ENCODE measurements at regions not wholly inside any gene's neighbourhood (a gene's known extent, or its start where the extent isn't known, plus 50 kb on each side); places are given as distances from the start of the nearest gene placed in this dataset.

DNA sequence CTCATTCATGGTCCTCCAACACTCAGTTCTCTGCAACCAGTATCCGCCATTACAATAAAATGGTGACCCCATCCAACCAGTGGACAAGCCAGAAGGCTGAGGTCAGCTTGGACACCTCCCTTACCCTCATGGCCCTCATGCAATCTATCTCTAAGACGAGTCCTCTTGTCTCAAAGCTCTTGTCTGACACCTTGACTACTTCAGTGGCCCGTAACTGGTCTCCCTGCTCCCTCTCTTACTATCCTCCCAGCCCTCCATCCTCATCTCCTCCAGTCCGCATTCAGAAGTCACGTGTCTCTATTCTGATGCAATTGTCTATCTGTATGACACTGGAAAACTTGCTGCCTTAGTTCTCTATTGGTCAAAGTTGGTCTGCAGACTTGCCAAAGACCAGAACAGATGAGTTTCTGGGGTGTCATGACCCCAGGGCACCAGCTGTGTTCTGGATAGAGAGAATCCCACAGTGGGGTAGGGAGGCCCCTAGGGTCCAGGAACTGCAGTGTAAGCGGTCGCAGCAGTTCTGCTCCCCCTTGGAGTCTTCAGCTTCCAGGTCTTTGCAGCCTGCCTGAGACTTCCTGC is 59.6 kb upstream of the RNF24 start:
- H3K4me1 ChIP-seq: no peaks in the 10 kb centered on the region
- intact Hi-C loops (cut with DNase I; ENCODE audit: low total_unique reads): loop anchor here (2.0 kb wide), 1 partner anchor 184 kb away; no protein-coding TSS in a partner anchor
- H3K27me3 ChIP-seq: no peaks in the 10 kb centered on the region
- no peak for DNase-seq (ENCODE audit: low spot score in 2 of 2)
- TF ChIP-seq POLR2A (IDR thresholded peaks at IDR 0.05): no peak
- TF ChIP-seq, protein P1, sequence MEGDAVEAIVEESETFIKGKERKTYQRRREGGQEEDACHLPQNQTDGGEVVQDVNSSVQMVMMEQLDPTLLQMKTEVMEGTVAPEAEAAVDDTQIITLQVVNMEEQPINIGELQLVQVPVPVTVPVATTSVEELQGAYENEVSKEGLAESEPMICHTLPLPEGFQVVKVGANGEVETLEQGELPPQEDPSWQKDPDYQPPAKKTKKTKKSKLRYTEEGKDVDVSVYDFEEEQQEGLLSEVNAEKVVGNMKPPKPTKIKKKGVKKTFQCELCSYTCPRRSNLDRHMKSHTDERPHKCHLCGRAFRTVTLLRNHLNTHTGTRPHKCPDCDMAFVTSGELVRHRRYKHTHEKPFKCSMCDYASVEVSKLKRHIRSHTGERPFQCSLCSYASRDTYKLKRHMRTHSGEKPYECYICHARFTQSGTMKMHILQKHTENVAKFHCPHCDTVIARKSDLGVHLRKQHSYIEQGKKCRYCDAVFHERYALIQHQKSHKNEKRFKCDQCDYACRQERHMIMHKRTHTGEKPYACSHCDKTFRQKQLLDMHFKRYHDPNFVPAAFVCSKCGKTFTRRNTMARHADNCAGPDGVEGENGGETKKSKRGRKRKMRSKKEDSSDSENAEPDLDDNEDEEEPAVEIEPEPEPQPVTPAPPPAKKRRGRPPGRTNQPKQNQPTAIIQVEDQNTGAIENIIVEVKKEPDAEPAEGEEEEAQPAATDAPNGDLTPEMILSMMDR (IDR thresholded peaks at IDR 0.05): no peak
- TF ChIP-seq POLR2AphosphoS5 (IDR thresholded peaks at IDR 0.05): no peak
- no peaks in the 10 kb centered on the region for H3K36me3 ChIP-seq
- no peaks in the 10 kb centered on the region for H3K9me3 ChIP-seq
- no peak overlapping the region for H3K4me3 ChIP-seq
- H3K27ac ChIP-seq: no peak overlapping the region

DNA sequence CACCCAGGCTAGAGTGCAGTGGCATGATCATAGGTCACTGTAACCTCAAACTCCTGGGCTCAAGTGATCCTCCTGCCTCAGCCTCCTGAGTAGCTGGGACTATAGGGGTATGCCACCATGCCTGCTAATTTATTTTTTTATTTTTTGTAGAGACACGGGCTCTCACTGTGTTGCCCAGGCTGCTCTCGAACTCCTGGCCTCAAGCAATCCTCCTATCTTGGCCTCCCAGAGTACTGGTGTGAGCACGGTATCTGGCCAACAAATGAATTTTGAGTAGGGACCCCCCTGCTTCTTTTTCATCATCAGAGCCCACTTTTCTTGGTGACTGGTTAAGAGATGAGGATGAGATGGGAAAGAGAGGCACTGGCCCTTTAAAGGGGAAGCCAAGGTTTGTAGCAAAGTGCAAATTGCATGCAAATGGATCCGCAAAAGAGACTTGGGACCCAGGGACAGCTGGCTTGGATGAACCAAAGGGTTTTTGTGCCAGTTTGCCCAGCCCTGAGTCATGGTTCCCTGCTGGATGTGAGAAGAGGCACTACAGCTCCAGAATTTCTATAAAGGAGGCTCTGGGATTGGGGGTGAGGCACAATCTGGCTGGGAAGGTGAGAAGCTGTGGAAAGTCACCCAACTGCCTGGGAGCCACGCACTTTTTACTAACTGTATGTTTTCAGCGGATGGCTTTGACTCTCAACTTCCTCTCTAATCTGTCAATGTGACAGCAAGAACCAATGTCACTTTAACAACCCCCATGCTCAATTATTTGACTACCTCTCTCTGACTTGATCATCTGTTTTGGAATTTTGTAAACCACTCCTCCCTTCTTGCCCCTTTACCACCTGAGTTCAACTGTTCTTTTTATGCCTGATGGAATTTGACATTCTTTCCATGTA is 58.7 kb upstream of the RNF24 start:
- intact Hi-C loops (cut with DNase I; ENCODE audit: low total_unique reads): loop anchor here (2.0 kb wide), 1 partner anchor 183 kb away; no protein-coding TSS in a partner anchor

GRCh38 chr20:4071178-4071693 is 55.9 kb upstream of the RNF24 start:
- no peaks in the 10 kb centered on the region for H3K4me1 ChIP-seq
- H3K36me3 ChIP-seq: no peaks in the 10 kb centered on the region
- H3K4me3 ChIP-seq: no peak overlapping the region
- intact Hi-C loops (cut with DNase I; ENCODE audit: low total_unique reads): no loop called here
- no peaks in the 10 kb centered on the region for H3K27me3 ChIP-seq
- TF ChIP-seq, protein P1 (IDR thresholded peaks at IDR 0.05): no peak
- TF ChIP-seq POLR2AphosphoS5 (IDR thresholded peaks at IDR 0.05): no peak
- no peak for TF ChIP-seq POLR2A (IDR thresholded peaks at IDR 0.05)
- DNase-seq (ENCODE audit: low spot score in 2 of 2): no peak
- H3K9me3 ChIP-seq: no peaks in the 10 kb centered on the region
- peak overlapping the region in 1 of 2 donors; percentile 71 for H3K27ac ChIP-seq

More for the DNA sequence above, 58.7 kb upstream of the RNF24 start:
- no peaks in the 10 kb centered on the region for H3K4me1 ChIP-seq
- H3K4me3 ChIP-seq: no peak overlapping the region
- no peaks in the 10 kb centered on the region for H3K36me3 ChIP-seq
- TF ChIP-seq, protein P1 (IDR thresholded peaks at IDR 0.05): no peak
- TF ChIP-seq POLR2AphosphoS5 (IDR thresholded peaks at IDR 0.05) (no peak), POLR2A (IDR thresholded peaks at IDR 0.05) (no peak)
- no peak for DNase-seq (ENCODE audit: low spot score in 2 of 2)
- H3K27ac ChIP-seq: no peak overlapping the region
- H3K27me3 ChIP-seq: no peaks in the 10 kb centered on the region
- H3K9me3 ChIP-seq: no peaks in the 10 kb centered on the region

DNA sequence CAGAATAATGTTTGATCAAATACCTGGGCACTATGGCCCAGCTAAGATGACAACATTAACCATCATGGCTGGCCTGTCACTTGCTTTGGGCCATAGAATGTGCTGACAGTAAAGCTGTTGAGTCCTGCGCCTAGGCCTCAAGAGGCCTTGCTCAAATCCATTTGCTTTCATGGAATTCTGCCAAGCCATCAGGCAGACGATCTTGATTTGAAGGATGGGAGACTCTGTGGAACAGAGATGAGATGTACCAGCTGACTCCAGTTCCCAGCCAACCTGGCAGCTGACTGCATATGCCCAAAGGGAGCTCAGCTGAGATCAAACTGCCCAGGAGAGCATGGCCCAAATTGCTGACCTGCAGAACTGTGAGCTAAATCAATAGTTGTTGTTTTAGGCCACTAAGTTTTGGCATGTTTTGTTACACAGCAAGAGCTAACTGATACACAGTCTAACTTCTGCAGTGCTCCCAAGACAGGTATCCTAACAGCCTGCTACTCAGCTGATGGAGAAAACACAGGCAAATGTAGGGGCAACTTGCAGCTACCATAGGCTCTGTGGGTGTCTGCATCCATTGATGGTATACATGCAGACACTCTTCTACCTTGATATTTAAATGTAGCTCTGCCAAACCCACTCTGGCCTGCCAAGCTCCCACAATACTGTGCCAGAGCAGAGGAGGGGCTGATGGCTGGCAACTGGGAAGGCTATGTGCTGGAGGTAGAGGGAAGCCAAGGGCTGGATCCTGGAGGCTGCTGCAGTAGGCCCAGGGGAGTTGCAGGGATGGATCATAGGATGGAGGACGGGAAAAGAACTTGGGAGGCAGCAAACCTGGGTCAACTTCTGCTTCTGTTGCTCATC is 55.2 kb upstream of the RNF24 start:
- Histone ChIP-seq H3K36me3 (no peaks in the 10 kb centered on the region), H3K4me1 (no peaks in the 10 kb centered on the region), H3K4me3 (no peak overlapping the region), H3K27ac (peak overlapping the region in 1 of 2 donors; percentile 1), H3K27me3 (no peaks in the 10 kb centered on the region), H3K9me3 (no peaks in the 10 kb centered on the region)
- DNase-seq (ENCODE audit: low spot score in 2 of 2): no peak
- TF ChIP-seq, protein P1 (IDR thresholded peaks at IDR 0.05): no peak
- TF ChIP-seq POLR2AphosphoS5 (IDR thresholded peaks at IDR 0.05) (no peak), POLR2A (IDR thresholded peaks at IDR 0.05) (no peak)
- intact Hi-C loops (cut with DNase I; ENCODE audit: low total_unique reads): no loop called here
